Spinal cord (tissue), 9 donors: ENCODE measurements at regions not wholly inside any gene's neighbourhood (a gene's known extent, or its start where the extent isn't known, plus 50 kb on each side); places are given as distances from the start of the nearest gene placed in this dataset.

Source experiments
- DNase-seq, 6 donors: peaks; one replicate each; pipeline versions ENCODE4 v3.0.0 to v3.0.0-alpha.2; 2013 to 2015; ENCODE audit warnings: low spot score in 6 of 6, low read depth in 4 of 6
- H3K27ac ChIP-seq: one replicate; pipeline ENCODE4 v1.5.1; 2013; ENCODE audit warnings: low read depth, low read length, control low read depth
- H3K27me3 ChIP-seq: one replicate; pipeline ENCODE4 v1.6.1; 2013; ENCODE audit warnings: low read length; ENCODE audit not compliant: control insufficient read depth, insufficient read depth
- H3K36me3 ChIP-seq: one replicate; pipeline ENCODE4 v1.6.1; 2013; ENCODE audit warnings: low read length; ENCODE audit not compliant: control insufficient read depth, insufficient read depth
- H3K4me1 ChIP-seq: one replicate; pipeline ENCODE4 v1.6.1; 2013; ENCODE audit warnings: low read length; ENCODE audit not compliant: control insufficient read depth, insufficient read depth
- H3K4me3 ChIP-seq: one replicate; pipeline ENCODE4 v1.5.1; 2013; ENCODE audit warnings: low read depth, low read length, control low read depth
- H3K9me3 ChIP-seq: one replicate; pipeline ENCODE4 v1.6.1; 2013; ENCODE audit warnings: low read length; ENCODE audit not compliant: control insufficient read depth, insufficient read depth
- WGBS: methylation state at CpG from one replicate; pipeline ENCODE4 v1.1.5; 2013; ENCODE audit warnings: missing lambda C conversion rate; ENCODE audit not compliant: insufficient coverage; 5-methylcytosine and 5-hydroxymethylcytosine counted together
- donor health status: healthy.

GRCh38 chr3:76047368-76047767 lies 262.0 kb upstream of the ZNF717 start:
- 100% methylated on average over 1 of the region's 5 CpGs for WGBS
- H3K27ac ChIP-seq: no peak overlapping the region
- H3K9me3 ChIP-seq: no peaks in the 10 kb centered on the region
- DNase-seq: no peak
- no peaks in the 10 kb centered on the region for H3K4me1 ChIP-seq
- H3K36me3 ChIP-seq: no peaks in the 10 kb centered on the region
- H3K4me3 ChIP-seq: no peak overlapping the region
- H3K27me3 ChIP-seq: no peaks in the 10 kb centered on the region

GRCh38 chr3:76049776-76050175 lies 264.4 kb upstream of the ZNF717 start:
- WGBS: 75% methylated on average over 1 of the region's 2 CpGs
- Histone ChIP-seq H3K4me1 (no peaks in the 10 kb centered on the region), H3K4me3 (no peak overlapping the region), H3K27ac (no peak overlapping the region), H3K9me3 (no peaks in the 10 kb centered on the region), H3K27me3 (no peaks in the 10 kb centered on the region), H3K36me3 (no peaks in the 10 kb centered on the region)
- DNase-seq: peak in 1 of 6 donors; percentile 63

- WGBS: no CpG with 5 or more reads among the region's 3 CpGs
- no peak for DNase-seq
- no peaks in the 10 kb centered on the region for H3K36me3 ChIP-seq
- H3K9me3 ChIP-seq: no peaks in the 10 kb centered on the region
- H3K4me1 ChIP-seq: no peaks in the 10 kb centered on the region
- H3K4me3 ChIP-seq: no peak overlapping the region
- H3K27me3 ChIP-seq: no peaks in the 10 kb centered on the region
- H3K27ac ChIP-seq: no peak overlapping the region
Measured at GRCh38 chr3:76051145-76051544, 265.8 kb upstream of the ZNF717 start.

- no peak for DNase-seq
- Histone ChIP-seq H3K36me3 (no peaks in the 10 kb centered on the region), H3K27ac (no peak overlapping the region), H3K4me1 (no peaks in the 10 kb centered on the region), H3K27me3 (no peaks in the 10 kb centered on the region), H3K9me3 (no peaks in the 10 kb centered on the region), H3K4me3 (no peak overlapping the region)
- no CpG with 5 or more reads among the region's 1 CpG for WGBS
Measured at GRCh38 chr3:76054404-76054803, 269.1 kb upstream of the ZNF717 start.

- no peak for DNase-seq
- Histone ChIP-seq H3K4me3 (no peak overlapping the region), H3K27me3 (no peaks in the 10 kb centered on the region), H3K9me3 (no peaks in the 10 kb centered on the region), H3K27ac (no peak overlapping the region), H3K36me3 (no peaks in the 10 kb centered on the region), H3K4me1 (no peaks in the 10 kb centered on the region)
- 94% methylated on average over 3 of the region's 3 CpGs for WGBS
Measured at GRCh38 chr3:76061654-76062053, 276.3 kb upstream of the ZNF717 start.

- WGBS: no CpG with 5 or more reads among the region's 3 CpGs
Measured at GRCh38 chr3:76063019-76063418, 277.7 kb upstream of the ZNF717 start.

GRCh38 chr3:76063811-76064210 lies 278.5 kb upstream of the ZNF717 start:
- Histone ChIP-seq H3K4me3 (no peak overlapping the region), H3K27ac (no peak overlapping the region), H3K36me3 (no peaks in the 10 kb centered on the region), H3K27me3 (no peaks in the 10 kb centered on the region), H3K9me3 (no peaks in the 10 kb centered on the region), H3K4me1 (no peaks in the 10 kb centered on the region)
- 70% methylated on average over 5 of the region's 5 CpGs for WGBS
- no peak for DNase-seq

More at GRCh38 chr3:76063019-76063418, 277.7 kb upstream of the ZNF717 start:
- H3K4me1 ChIP-seq: no peaks in the 10 kb centered on the region
- no peak overlapping the region for H3K27ac ChIP-seq
- H3K9me3 ChIP-seq: no peaks in the 10 kb centered on the region
- no peak overlapping the region for H3K4me3 ChIP-seq
- DNase-seq: no peak
- H3K36me3 ChIP-seq: no peaks in the 10 kb centered on the region
- no peaks in the 10 kb centered on the region for H3K27me3 ChIP-seq

- Histone ChIP-seq H3K4me1 (no peaks in the 10 kb centered on the region), H3K9me3 (no peaks in the 10 kb centered on the region), H3K27ac (no peak overlapping the region), H3K36me3 (no peaks in the 10 kb centered on the region), H3K27me3 (no peaks in the 10 kb centered on the region), H3K4me3 (no peak overlapping the region)
- DNase-seq: no peak
Measured at GRCh38 chr3:76065964-76066363, 280.6 kb upstream of the ZNF717 start.

GRCh38 chr3:76078101-76078500 lies 292.8 kb upstream of the ZNF717 start:
- Histone ChIP-seq H3K27me3 (no peaks in the 10 kb centered on the region), H3K4me3 (no peak overlapping the region), H3K9me3 (peaks cover 2% of the 10 kb centered on the region), H3K4me1 (no peaks in the 10 kb centered on the region), H3K36me3 (no peaks in the 10 kb centered on the region), H3K27ac (no peak overlapping the region)
- WGBS: no CpG with 5 or more reads among the region's 2 CpGs
- no peak for DNase-seq

GRCh38 chr3:76083992-76084391 lies 298.6 kb upstream of the ZNF717 start:
- Histone ChIP-seq H3K36me3 (no peaks in the 10 kb centered on the region), H3K4me1 (no peaks in the 10 kb centered on the region), H3K27me3 (no peaks in the 10 kb centered on the region), H3K9me3 (no peaks in the 10 kb centered on the region), H3K27ac (no peak overlapping the region), H3K4me3 (no peak overlapping the region)
- DNase-seq: no peak
- WGBS: no CpG with 5 or more reads among the region's 3 CpGs
